CD4-positive, alpha-beta T cell treated with Interleukin-4 for 4 hours (primary cell): ENCODE measurements at regions not wholly inside any gene's neighbourhood (a gene's known extent, or its start where the extent isn't known, plus 50 kb on each side); places are given as distances from the start of the nearest gene placed in this dataset.

Experiments
- DNase-seq: peaks from one replicate; pipeline ENCODE4 v3.0.0-alpha.2; 2020

DNA sequence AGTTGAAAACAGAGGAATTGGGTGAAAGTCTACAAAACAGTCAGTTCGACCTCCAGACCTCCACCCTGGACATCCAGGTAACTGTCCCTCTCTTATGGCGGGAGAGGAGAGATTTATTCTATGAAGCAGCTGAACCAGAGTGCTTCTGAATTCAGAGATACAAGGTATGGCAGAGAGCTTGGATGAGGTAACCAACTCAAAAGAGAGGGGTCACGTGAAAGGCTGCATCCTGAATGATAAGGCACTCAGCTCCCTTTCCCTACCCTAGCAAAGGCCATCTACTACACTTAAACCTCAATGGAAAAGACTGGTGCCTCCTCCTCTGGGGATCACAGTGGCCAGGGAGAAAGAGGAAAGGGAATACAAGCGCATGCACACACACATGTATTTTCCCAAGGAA is 88.4 kb upstream of the KCNA3 start:
- DNase-seq = no peak

DNA sequence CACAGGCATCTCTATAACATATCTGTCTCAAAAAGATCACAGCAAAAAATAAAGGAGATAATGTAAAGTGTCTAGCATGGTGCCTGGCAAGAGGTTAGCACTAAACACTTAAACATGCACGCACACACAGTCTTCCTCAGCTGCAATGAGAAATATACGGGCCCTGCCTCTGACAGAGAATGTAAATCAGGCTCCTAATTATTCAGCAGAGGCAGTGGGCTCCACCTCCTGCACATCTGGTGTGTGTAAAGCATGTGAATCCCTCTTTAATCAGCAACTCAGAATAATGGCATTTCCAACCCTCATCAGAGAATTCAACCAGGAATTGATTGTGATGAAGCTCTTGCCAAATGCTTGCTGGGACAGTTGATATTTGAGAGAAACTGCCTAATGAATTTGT is 85.6 kb upstream of the KCNA3 start:
- DNase-seq = no peak

DNA sequence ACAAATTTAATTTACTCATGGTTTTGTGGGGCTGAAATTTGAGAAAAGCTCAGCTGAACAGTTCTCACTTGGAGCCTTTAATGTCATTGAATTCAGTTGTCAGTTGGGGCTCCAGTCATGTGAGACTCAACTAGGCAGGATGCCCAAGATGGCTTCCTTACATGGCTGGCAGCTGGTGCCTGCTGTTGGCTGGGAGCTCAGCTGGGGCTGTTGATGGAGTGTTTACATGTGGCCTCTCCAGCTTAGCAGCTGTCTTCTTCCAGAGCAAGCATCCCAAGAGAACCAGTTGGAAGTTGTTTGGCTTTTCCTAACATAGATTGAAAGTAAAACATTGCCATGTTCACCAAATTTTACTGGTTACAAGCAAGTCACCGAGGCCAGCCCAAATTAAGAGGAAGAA is 81.8 kb upstream of the KCNA3 start:
- DNase-seq = no peak

DNA sequence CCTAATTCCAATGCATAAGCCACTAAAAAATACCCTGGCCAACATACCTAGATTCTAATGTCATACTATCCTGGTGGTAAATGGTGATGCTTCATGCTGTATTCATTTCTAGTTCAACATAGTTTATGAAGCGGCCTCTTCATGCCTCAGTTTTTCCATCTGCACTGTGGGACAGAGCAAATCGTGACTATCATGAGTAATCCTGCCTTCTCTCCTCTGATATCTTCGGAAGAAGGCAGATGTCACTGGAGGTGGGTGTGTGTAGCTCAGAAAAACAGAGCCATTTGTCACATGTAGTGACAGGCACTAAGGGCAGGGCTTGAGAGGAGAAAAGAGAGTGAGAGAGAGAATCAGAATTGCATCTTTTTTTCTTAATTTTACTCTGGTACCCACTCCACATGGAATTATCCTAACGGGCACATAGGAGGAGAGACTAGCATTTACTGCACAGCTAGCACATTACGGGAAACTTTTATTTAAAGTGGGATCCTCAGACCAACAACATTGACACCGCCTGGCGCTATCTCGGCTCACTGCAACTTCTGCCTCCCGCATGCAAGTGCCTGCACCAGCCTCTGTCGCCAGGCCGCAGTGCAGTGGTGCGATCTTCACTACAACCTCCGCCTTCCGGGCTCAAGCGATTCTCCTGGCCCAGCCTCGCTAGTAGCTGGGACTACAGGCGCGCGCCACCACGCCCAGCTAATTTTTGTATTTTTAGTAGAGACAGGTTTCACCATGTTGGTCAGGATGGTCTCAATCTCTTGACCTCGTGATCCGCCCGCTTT is 78.4 kb upstream of the KCNA3 start:
- no peak for DNase-seq

DNA sequence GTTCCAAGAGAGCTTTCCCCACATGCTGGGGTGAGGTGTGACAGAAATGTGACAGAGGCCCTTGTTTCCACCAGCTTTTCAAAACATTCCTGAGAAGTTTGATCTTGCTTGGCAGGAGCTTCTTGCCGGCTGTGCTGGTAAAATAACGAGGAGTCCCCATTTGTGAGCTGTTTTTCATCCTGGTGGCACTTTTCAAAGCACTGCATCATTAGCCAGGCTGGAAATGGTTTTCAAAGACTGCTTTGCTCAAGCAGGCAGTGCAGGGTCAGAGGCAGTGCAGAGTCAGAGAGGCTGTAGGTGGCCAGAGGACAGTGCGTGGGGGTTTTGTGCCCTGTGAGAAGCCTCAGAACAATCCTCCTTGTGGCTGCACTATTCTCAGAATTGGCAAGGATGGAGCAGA is 75.8 kb upstream of the KCNA3 start:
- DNase-seq = no peak

DNA sequence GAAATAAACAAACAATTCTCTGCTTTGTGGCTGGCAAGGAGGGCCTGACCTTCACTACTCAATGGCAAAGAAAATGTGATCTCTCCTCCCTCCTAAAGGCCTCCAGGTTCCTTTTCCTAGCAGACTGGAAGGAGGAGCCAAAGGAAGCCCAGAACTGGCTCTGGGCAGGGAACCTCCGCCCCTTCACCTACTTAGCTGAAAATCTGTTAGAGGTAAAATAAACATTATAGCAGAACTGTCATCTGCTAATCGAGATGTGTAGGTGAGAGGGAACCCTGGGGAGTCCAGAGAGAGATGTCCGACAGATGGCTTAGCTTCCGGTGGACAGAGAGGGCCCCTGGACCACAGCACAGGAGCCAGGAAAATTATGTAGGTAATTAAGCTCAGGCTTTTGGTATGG is 75.2 kb upstream of the KCNA3 start:
- no peak for DNase-seq

DNA sequence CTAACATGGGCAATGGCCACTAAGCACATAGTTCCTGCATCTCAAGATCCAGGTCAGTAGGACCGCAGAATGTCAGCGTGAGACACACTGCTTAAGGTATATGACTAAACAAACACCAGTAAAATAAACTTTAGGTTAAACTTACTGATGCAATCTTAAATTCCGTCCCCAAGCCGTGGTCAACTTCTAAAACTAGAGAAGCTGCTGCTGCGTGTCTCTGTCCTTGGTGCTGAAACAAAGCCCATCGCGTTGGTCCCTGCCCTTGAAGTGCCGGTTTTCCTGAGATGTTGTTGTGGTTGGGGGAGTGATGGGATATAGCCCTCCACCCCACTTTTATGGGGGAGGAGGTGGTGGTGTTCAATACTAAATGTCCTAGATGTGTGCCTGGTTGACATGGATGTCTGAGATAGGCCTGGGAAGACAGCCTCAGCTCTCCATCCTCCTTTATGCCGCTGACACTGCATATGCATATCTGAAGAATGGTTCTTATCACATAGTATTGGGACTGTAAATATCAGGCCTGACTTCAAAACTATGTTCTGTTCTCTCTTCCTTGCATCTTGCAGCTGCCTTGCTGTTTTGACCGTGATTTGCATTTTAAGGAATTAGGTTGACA is 72.0 kb upstream of the KCNA3 start:
- peak; percentile 46 for DNase-seq

DNA sequence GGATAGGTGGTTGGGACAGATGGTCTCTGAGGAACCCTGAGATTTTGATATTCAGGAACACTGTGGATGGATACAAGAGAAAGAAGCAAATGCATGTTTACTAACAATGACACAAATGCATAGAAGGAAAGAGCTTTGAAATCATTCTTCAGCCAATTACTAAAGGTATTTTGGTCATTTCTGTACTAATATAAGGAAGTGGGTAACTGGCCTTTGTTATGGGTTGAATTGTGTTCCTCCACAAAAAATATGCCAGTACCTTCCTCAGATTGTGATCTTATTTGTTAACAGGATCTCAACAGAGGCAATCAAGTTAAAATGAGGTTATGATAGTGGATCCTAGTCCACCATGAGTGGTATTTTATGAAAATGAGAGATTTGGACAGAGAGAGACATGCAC is 68.7 kb upstream of the KCNA3 start:
- DNase-seq = no peak

DNA sequence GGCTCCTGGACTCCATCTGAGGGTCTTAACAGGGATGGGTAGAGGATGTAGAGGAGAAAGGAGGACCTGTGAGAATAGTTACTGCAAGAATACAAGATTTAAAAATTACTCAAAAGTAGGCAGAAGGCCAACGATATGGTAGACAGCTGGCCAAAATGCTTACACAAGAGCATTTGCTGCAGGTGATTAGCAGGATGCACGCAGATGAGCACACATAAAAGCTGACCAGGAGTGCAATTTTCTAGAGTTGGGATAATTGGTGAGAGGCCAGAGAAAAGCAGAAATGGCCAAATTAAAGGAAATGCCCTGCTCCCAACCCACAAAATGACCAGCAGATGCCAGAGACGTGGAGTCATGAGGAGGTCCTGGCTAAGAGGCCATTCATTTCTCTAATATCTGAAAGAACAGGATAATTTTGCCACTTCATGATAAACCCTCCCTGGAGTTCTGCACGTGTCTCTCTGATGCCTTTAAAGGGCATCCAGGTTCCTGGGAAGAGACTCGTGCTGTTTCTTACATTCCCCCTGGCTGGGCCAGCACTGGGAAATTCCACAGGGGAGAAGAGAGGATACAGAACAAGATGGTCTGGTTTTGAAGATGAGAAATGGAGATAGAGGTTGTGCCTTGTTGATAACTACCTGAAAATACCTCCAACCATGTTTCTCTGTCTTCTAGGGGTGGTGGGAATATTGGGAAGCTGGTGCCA is 62.3 kb upstream of the KCNA3 start:
- no peak for DNase-seq

DNA sequence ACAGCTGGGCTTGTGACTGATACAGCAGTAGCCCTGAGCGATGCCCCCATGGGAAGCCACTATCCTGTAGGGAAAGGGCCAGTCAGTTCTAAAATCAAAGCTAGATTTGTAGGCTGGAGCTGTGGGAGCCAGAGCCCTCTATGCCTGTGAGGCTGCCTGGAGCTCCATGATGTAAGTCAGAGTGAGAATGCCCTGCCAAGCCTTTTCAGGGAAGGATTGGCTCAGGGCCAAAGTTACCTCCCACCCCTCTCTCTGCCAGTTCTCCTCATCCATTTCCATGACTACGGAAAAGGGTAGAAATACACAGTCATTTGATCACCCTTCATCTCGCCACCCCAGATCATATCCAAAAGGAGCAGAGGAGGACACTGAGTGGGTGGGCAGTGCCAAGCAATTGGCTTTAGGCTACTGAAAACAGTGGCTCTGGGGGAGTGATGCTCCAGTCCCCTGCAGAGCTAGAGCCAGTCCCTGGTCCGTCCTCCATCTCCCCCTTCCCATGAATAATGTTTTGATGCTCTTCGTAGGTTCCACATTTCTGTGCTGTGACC is 59.5 kb upstream of the KCNA3 start:
- DNase-seq = no peak

DNA sequence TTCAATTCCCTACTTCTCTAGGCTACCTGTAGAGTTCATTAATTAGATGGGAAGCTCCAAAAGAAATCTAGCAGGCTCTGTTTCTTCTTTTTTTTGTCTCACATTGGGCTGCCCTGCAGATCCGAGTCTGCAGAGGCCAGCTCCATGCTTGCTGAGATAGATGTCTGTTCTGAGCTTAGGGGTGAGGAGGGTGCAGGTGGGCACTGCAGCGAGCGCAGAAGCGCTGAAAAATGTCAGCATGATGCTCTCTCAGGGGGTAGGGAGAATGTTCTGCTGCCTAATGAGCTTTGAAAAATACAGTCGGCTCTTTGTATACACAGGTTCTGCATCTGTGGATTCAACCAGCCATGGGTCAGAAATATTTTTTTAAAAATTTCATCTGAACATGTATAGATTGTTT is 56.8 kb upstream of the KCNA3 start:
- no peak for DNase-seq

DNA sequence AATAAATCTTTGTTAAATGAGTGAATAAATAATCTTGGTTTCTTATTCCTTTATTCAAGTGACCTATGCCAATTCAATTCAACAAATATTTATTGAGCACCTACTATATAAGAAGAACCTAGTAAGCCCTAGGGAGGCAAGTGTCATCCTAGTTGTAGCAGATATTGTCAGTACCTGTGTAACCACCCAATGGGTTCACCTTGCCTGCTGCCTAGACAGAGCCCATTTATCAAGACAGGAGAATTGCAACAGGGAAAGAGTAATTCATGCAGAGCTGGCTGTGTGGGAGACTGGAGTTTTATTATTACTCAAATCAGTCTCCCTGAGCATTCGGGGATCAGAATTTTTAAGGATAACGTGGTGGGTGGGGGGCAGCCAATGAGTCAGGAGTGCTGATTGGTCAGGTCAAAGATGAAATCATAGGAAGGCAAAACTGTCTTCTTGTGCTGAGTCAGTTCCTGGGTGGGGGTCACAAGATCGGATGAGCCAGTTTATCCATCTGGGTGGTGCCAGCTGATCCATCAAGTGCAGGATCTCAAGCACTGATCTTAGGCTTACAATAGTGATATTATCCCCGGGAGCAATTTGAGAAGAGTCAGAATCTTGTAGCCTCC is 53.8 kb upstream of the KCNA3 start:
- DNase-seq = no peak

DNA sequence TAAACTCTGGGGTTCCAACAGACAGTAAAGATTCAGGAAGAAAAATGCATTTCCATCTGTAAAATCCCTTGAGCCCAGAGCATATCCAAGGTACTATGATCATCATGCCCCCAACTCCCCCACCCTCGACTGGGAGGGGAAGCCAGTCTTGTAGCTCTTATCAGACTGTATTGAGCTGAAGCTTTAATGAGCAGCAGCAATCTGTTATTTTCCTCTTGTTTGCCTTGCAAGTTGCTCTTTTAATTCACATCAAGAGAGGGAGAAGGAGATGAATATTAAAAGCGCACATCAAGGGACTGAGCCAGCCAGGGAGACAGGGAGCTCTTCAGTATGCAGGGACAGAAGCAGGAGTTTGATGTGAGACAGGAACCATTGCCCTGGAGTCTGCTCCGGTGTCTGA is 52.5 kb upstream of the KCNA3 start:
- DNase-seq = no peak

DNA sequence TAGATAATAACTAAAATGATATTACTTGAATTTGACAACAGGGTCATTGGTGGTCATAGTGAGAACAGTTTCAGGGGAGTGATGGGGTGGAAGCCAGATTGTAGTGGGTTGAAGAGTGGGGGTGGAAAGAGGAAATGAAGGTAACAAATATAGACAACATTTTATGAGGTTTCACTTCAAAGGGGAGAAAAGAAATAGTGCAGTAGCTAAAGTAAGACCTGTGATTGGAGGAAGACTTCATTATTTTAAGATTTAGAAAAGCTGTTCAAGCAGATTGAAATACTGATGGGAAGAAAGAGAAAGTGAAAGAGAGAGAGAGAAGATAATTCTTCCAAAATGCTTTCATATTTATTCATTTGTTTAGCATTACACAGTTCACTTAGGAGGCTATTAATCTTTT is 52.0 kb upstream of the KCNA3 start:
- peak; percentile 12 for DNase-seq
